Neural cell (in vitro differentiated cells): ENCODE measurements at regions not wholly inside any gene's neighbourhood (a gene's known extent, or its start where the extent isn't known, plus 50 kb on each side); places are given as distances from the start of the nearest gene placed in this dataset.

Source experiments
- EP300 ChIP-seq: fragments of 450-650 bp; conservative IDR thresholded peaks from 2 replicates; pipeline ENCODE4 v1.6.1; 2014; ENCODE audit warnings: antibody characterized with exemption, mild to moderate bottlenecking, moderate library complexity; ENCODE audit not compliant: poor library complexity, severe bottlenecking
- EZH2 ChIP-seq: fragments of 200-600, 300-800 bp; shearing (Covaris generic), sonication (generic); IDR thresholded peaks from 2 replicates; pipeline ENCODE4 v1.6.1; 2014; ENCODE audit warnings: antibody characterized with exemption, low read length, borderline replicate concordance, mild to moderate bottlenecking; ENCODE audit not compliant: insufficient read depth, poor library complexity, severe bottlenecking
- POLR2AphosphoS5 ChIP-seq: IDR thresholded peaks from 2 replicates; pipeline ENCODE4 v1.6.1; 2012
- RAD21 ChIP-seq: fragments of 450-650 bp; conservative IDR thresholded peaks from 2 replicates; pipeline ENCODE4 v1.6.1; 2014; ENCODE audit warnings: antibody characterized with exemption, mild to moderate bottlenecking, moderate library complexity
- REST ChIP-seq: IDR thresholded peaks from 2 replicates; pipeline ENCODE4 v1.6.1; 2012; ENCODE audit warnings: borderline replicate concordance
- SMC3 ChIP-seq: fragments of 450-650 bp; conservative IDR thresholded peaks from 2 replicates; pipeline ENCODE4 v1.6.1; 2014; ENCODE audit warnings: antibody characterized with exemption, mild to moderate bottlenecking, moderate library complexity; ENCODE audit not compliant: poor library complexity
- TAF1 ChIP-seq: IDR thresholded peaks from 2 replicates; pipeline ENCODE4 v1.6.1; 2012; ENCODE audit warnings: low read depth
- TF ChIP-seq, protein P1 (sequence below): fragments of 450-650 bp; IDR thresholded peaks from 2 replicates; pipeline ENCODE4 v1.5.1; 2014; ENCODE audit warnings: antibody characterized with exemption, mild to moderate bottlenecking, moderate library complexity; ENCODE audit not compliant: poor library complexity, severe bottlenecking

DNA sequence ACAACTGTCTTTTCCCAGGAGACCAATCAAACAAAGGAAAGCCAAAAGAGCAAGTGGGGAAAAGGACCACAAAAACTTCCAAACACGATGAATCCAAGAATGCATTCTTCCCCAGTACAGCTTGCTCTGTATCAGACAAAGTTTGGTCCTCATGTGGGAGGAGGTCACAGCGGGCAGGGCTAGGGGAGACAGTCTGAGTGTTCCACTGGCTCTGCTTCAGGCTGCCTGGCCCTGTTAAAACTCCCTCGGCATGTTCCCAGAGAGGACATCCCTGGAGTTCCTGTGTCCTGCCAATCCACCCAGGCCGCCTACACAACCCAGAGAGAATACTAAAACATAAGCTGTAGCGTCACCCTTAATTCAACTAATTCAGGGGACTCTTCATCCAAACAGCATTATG is 415.1 kb upstream of the DYNLRB2 start:
- TF ChIP-seq EP300 (no peak), POLR2AphosphoS5 (no peak), REST (no peak), RAD21 (no peak), SMC3 (no peak), TAF1 (no peak), EZH2 (no peak)
- TF ChIP-seq, protein P1, sequence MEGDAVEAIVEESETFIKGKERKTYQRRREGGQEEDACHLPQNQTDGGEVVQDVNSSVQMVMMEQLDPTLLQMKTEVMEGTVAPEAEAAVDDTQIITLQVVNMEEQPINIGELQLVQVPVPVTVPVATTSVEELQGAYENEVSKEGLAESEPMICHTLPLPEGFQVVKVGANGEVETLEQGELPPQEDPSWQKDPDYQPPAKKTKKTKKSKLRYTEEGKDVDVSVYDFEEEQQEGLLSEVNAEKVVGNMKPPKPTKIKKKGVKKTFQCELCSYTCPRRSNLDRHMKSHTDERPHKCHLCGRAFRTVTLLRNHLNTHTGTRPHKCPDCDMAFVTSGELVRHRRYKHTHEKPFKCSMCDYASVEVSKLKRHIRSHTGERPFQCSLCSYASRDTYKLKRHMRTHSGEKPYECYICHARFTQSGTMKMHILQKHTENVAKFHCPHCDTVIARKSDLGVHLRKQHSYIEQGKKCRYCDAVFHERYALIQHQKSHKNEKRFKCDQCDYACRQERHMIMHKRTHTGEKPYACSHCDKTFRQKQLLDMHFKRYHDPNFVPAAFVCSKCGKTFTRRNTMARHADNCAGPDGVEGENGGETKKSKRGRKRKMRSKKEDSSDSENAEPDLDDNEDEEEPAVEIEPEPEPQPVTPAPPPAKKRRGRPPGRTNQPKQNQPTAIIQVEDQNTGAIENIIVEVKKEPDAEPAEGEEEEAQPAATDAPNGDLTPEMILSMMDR: no peak
